Right atrium auricular region (tissue), 2 donors: ENCODE measurements at regions not wholly inside any gene's neighbourhood (a gene's known extent, or its start where the extent isn't known, plus 50 kb on each side); places are given as distances from the start of the nearest gene placed in this dataset.
"Not testable (repeated sequence)": the region's sequence is repeated elsewhere in the genome, so short reads cannot be mapped to it uniquely, and the experiment has no call there.

Source experiments
- DNase-seq: peaks from one replicate; pipeline ENCODE4 v3.0.0-alpha.2; 2019; ENCODE audit warnings: low spot score
- H3K27ac ChIP-seq, 2 donors: fragments of 200-600 bp; sonication (generic); 1 replicate in 1 of 2; 2 replicates in 1 of 2; pipeline ENCODE4 v1.5.1; 2016 to 2019
- H3K27me3 ChIP-seq, 2 donors: fragments of 200-600 bp; sonication (generic); one replicate each; pipeline versions ENCODE4 v1.5.1 to v1.6.0; 2017 to 2019
- H3K36me3 ChIP-seq: fragments of 200-600 bp; sonication (generic); one replicate; pipeline ENCODE4 v1.5.1; 2016
- H3K4me1 ChIP-seq, 2 donors: fragments of 200-600 bp; sonication (generic); one replicate each; pipeline versions ENCODE4 v1.5.1 to v1.6.0; 2017 to 2019
- H3K4me3 ChIP-seq, 2 donors: fragments of 200-600 bp; sonication (generic); 1 replicate in 1 of 2; 2 replicates in 1 of 2; pipeline ENCODE4 v1.5.1; 2017 to 2019; ENCODE audit warnings: mild to moderate bottlenecking in 1 of 2, moderate library complexity in 1 of 2
- H3K9me3 ChIP-seq, 2 donors: fragments of 200-600 bp; sonication (generic); one replicate each; pipeline ENCODE4 v1.5.1; 2019
- TF ChIP-seq, protein P1 (sequence below), 2 donors: fragments of 200-600 bp; sonication (generic); IDR thresholded peaks; one replicate each; pipeline ENCODE4 v1.5.1; 2019; ENCODE audit warnings: antibody characterized with exemption in 2 of 2

DNA sequence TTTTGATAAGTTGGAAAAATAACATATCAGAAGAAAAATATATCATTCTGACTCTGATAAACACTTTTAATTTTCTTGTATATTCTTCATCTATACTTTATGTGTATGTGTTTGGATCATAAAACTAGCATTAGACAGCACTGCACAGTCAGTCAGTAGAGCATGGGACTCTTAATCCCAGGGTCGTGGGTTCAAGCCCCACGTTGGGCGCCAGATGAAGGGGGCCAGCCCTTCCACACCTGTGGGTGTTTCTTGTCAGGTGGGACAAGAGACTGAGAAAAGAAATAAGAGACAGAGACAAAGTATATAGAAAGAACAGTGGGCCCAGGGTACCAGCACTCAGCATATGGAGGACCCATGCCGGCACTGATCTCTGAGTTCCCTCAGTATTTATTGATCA lies 546.0 kb upstream of the NR2F2 start:
- H3K4me3 ChIP-seq: no peak overlapping the region
- no peaks in the 10 kb centered on the region for H3K36me3 ChIP-seq

DNA sequence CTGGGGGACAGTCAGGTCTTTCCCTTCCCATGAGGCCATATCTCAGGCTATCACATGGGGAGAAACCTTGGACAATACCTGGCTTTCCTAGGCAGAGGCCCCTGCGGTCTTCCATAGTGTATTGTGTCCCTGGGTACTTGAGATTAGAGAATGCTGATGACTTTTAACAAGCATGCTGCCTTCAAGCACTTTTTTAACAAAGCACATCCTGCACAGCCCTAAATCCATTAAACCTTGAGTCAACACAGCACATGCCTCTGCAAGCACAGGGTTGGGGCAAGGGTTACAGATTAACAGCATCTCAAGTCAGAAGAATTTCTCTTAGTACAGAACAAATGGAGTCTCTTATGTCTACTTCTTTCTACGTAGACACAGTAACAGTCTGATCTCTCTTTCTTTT lies 545.2 kb upstream of the NR2F2 start:
- DNase-seq: not testable (repeated sequence)
- H3K9me3 ChIP-seq: peaks cover 9 to 57% of the 10 kb centered on the region in 2 donors

More for the DNA sequence above, 546.0 kb upstream of the NR2F2 start:
- Histone ChIP-seq H3K27me3 (no peaks in the 10 kb centered on the region), H3K9me3 (peaks cover 9 to 57% of the 10 kb centered on the region in 2 donors), H3K27ac (no peak overlapping the region), H3K4me1 (no peaks in the 10 kb centered on the region)
- no peak for DNase-seq
- TF ChIP-seq, protein P1, sequence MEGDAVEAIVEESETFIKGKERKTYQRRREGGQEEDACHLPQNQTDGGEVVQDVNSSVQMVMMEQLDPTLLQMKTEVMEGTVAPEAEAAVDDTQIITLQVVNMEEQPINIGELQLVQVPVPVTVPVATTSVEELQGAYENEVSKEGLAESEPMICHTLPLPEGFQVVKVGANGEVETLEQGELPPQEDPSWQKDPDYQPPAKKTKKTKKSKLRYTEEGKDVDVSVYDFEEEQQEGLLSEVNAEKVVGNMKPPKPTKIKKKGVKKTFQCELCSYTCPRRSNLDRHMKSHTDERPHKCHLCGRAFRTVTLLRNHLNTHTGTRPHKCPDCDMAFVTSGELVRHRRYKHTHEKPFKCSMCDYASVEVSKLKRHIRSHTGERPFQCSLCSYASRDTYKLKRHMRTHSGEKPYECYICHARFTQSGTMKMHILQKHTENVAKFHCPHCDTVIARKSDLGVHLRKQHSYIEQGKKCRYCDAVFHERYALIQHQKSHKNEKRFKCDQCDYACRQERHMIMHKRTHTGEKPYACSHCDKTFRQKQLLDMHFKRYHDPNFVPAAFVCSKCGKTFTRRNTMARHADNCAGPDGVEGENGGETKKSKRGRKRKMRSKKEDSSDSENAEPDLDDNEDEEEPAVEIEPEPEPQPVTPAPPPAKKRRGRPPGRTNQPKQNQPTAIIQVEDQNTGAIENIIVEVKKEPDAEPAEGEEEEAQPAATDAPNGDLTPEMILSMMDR (IDR thresholded peaks at IDR 0.05): no peak

DNA sequence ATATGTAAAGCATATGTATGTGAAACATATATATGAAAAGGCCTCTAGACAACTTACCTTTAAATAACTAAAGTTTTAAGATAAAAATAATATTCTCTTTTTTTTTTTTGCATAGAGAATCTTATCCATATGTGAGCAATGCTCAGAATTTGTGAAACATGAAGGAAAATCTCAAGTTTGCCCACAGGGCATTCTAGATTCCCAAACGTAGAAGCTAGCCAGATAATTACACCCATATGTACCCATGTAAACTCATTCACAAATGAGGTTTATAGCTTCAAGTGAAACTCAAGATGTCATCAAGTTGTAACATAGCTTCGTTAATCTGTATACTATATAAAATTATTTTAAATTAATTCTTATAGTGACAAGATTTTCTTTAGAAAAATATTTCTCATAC lies 537.3 kb upstream of the NR2F2 start:
- no peak for DNase-seq
- no peaks in the 10 kb centered on the region for H3K36me3 ChIP-seq
- H3K4me3 ChIP-seq: no peak overlapping the region
- H3K4me1 ChIP-seq: no peaks in the 10 kb centered on the region
- TF ChIP-seq, protein P1 (IDR thresholded peaks at IDR 0.05): no peak
- H3K9me3 ChIP-seq: no peaks in the 10 kb centered on the region
- no peak overlapping the region for H3K27ac ChIP-seq
- no peaks in the 10 kb centered on the region for H3K27me3 ChIP-seq

More for the DNA sequence above, 545.2 kb upstream of the NR2F2 start:
- not testable (repeated sequence) for H3K4me3 ChIP-seq, H3K36me3 ChIP-seq, H3K27ac ChIP-seq, H3K4me1 ChIP-seq, H3K27me3 ChIP-seq

DNA sequence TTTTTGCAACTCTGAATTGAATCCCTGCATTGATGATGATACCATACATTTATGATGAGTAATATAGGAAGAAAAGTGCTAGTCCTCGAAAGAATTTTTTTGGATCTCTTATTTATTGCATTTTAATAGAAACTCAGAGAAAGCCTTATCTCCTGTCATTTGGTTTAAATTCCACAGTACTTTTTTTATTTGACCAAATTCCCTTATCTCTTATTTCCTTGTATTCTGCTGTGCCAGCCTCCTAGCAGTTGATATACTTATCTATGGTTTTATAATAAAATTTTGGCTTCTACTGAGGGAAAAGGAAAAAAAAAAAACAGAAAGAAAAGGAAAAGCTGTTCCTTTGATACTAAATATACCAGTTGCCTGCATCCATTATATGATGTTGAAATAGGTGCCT lies 535.1 kb upstream of the NR2F2 start:
- TF ChIP-seq, protein P1 (IDR thresholded peaks at IDR 0.05): no peak
- Histone ChIP-seq H3K27ac (no peak overlapping the region), H3K4me1 (no peaks in the 10 kb centered on the region), H3K4me3 (no peak overlapping the region), H3K9me3 (no peaks in the 10 kb centered on the region), H3K36me3 (no peaks in the 10 kb centered on the region), H3K27me3 (no peaks in the 10 kb centered on the region)
- no peak for DNase-seq

DNA sequence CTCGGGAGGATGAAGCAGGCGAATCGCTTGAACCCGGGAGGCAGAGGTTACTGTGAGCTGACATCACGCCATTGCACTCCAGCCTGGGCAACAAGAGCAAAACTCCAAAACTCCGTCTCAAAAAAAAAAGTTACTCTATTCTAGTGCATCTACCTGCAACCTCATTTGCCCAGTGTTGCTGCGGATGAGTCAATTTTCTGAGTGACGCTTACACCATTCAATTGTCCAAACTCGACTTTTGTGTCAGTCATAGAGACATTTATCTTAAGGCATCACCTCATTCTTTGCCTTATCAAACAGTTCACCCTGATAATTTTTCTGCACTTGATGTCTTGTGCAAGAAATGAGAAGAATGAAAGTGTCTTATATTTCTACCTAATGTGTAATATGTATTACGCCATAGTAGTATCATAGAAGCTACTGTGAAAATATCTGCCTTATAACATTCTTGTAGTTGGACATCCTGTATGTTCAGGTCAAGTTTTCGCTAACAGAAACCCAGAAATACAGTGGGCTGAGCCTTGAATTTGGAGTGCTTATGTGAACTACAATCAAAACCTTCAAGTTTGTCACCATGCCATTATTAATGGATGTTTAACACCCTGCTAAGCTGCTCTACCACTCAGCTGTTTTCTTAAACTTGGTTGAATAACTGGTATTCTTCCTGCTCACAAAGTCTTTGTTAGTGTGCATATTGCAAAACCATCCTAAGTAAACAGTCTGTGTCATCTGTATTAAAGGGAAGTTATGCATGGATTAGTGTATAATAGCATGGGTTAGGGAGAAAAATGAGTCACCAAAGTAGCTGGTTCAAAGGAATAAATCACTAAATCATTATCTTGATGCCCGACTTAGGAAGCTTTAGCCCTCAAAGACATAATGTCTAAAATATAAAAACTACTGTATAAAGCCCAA lies 531.0 kb upstream of the NR2F2 start:
- H3K36me3 ChIP-seq: no peaks in the 10 kb centered on the region
- no peak for DNase-seq
- TF ChIP-seq, protein P1 (IDR thresholded peaks at IDR 0.05): no peak

DNA sequence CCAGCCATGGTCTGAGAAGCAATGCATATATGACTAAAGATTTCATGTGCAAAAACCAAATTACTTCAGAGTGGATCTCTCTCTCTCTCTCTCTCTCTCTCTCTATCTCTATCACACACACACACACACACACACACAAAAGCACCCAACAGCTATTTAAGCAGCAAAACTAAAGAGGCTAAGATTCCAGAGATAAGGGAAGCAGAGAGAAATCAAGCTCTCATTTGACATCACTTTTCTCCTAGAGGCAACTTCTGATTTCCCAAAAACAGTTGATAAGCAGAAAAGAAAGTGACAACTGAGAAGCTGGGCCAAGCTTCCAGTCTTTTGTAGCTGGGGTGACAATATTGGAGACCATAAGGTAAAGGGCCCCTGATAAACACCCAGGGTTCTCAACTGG lies 526.0 kb upstream of the NR2F2 start:
- Histone ChIP-seq H3K27ac (no peak overlapping the region), H3K27me3 (no peaks in the 10 kb centered on the region), H3K9me3 (peaks cover 0 to 4% of the 10 kb centered on the region in 2 donors), H3K4me1 (no peaks in the 10 kb centered on the region), H3K4me3 (no peak overlapping the region), H3K36me3 (no peaks in the 10 kb centered on the region)
- DNase-seq: no peak
- TF ChIP-seq, protein P1 (IDR thresholded peaks at IDR 0.05): no peak

More for the DNA sequence above, 531.0 kb upstream of the NR2F2 start:
- Histone ChIP-seq H3K4me3 (no peak overlapping the region), H3K27ac (no peak overlapping the region), H3K9me3 (no peaks in the 10 kb centered on the region), H3K27me3 (no peaks in the 10 kb centered on the region), H3K4me1 (no peaks in the 10 kb centered on the region)
